Coronary artery (tissue), 2 donors: ENCODE measurements at regions not wholly inside any gene's neighbourhood (a gene's known extent, or its start where the extent isn't known, plus 50 kb on each side); places are given as distances from the start of the nearest gene placed in this dataset.

ENCODE experiments used
- DNase-seq: peaks from one replicate; pipeline ENCODE4 v3.0.0-alpha.2; 2017; ENCODE audit warnings: low spot score
- H3K27ac ChIP-seq, 2 donors: fragments of 200-600 bp; sonication (generic); one replicate each; pipeline ENCODE4 v1.5.1; 2016 to 2019
- H3K4me3 ChIP-seq: fragments of 200-600 bp; sonication (generic); 2 replicates; pipeline ENCODE4 v1.5.1; 2016; ENCODE audit warnings: mild to moderate bottlenecking, moderate library complexity
- TF ChIP-seq, protein P1 (sequence below): fragments of 200-600 bp; sonication (generic); IDR thresholded peaks from one replicate; pipeline ENCODE4 v1.5.1; 2019; ENCODE audit warnings: antibody characterized with exemption

DNA sequence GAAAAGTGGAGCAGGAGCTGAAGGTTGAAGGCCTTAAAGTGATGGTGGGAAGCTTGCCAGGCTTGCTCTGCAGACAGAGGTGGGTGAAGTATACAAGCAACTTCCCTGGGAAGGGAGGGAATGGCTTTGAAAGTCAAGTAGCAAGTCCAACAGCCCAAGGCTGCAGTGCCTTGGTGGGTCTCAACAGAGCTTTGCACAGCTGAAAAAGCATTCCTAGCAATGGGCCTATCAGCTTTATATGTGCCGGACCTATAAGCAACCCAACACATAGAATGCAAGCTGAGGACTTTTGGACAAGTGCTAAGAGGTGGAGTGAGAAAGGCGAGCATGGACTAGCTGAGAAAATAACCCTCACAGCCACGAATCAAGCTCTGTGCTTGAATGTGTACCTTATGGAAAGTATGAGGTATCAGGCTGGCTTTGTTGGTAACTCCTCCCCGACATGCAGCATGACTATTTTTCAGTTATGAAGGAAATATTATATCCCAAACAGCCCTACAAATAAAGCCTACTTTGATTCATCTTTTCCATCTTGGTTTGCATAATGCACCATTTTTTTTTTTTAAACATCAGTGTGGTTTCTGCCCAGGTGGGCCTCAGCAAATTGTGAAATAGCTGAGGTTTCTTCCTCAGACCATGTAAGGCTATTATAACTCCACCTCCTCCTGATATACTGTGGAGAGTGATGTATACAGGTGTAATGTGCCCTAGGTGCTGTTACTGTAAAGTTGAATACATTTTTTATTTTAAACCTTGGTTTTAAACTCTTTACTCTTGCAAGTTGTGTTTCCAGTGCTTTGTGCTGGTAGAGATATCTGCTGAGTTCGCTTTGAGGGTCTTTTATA lies 241.4 kb upstream of the CXCR4 start:
- no peak for DNase-seq
- TF ChIP-seq, protein P1, sequence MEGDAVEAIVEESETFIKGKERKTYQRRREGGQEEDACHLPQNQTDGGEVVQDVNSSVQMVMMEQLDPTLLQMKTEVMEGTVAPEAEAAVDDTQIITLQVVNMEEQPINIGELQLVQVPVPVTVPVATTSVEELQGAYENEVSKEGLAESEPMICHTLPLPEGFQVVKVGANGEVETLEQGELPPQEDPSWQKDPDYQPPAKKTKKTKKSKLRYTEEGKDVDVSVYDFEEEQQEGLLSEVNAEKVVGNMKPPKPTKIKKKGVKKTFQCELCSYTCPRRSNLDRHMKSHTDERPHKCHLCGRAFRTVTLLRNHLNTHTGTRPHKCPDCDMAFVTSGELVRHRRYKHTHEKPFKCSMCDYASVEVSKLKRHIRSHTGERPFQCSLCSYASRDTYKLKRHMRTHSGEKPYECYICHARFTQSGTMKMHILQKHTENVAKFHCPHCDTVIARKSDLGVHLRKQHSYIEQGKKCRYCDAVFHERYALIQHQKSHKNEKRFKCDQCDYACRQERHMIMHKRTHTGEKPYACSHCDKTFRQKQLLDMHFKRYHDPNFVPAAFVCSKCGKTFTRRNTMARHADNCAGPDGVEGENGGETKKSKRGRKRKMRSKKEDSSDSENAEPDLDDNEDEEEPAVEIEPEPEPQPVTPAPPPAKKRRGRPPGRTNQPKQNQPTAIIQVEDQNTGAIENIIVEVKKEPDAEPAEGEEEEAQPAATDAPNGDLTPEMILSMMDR, result no peak

DNA sequence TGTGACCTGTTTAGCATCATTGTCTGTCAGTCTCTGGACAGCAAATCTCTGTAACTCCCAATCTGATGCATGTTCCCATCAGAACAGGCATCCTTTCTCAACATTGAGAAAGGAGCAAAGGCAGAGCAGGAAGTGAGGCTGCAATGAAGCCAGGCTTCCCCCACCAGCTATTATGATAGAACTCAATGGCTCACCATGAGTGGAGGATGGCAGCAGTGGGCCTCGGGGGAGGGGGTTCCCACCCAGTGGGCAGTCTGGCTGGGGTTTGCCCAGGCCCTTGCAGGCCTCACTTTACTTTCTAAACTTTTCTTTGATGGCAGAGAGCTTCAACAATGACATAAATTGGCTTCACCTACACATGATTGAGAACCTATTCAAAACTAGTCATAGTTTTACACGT lies 240.6 kb upstream of the CXCR4 start:
- TF ChIP-seq, protein P1, result no peak
- Histone ChIP-seq H3K4me3 (no peak overlapping the region), H3K27ac (no peak overlapping the region)
- no peak for DNase-seq

More for the DNA sequence above, 241.4 kb upstream of the CXCR4 start:
- Histone ChIP-seq H3K27ac (no peak overlapping the region), H3K4me3 (no peak overlapping the region)

DNA sequence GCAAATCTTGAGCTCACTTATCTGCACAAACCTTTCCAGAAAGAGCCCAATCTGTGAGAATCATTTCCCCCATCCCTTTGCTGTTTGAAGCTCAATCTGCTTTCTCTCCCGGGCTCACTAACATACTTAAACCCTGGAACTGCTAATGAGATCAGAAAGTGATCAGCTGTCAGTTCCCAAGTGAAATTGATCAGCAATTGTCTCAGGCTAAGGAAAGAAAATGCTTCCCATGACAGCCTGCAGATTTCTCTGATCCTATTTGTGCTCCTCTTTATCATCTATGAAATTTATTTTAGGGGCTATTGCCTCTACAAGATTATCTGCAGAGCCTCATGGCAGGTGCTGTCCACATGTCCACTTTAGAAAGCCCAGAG lies 239.0 kb upstream of the CXCR4 start:
- no peak overlapping the region for H3K27ac ChIP-seq
- TF ChIP-seq, protein P1, result no peak
- no peak overlapping the region for H3K4me3 ChIP-seq
- no peak for DNase-seq

DNA sequence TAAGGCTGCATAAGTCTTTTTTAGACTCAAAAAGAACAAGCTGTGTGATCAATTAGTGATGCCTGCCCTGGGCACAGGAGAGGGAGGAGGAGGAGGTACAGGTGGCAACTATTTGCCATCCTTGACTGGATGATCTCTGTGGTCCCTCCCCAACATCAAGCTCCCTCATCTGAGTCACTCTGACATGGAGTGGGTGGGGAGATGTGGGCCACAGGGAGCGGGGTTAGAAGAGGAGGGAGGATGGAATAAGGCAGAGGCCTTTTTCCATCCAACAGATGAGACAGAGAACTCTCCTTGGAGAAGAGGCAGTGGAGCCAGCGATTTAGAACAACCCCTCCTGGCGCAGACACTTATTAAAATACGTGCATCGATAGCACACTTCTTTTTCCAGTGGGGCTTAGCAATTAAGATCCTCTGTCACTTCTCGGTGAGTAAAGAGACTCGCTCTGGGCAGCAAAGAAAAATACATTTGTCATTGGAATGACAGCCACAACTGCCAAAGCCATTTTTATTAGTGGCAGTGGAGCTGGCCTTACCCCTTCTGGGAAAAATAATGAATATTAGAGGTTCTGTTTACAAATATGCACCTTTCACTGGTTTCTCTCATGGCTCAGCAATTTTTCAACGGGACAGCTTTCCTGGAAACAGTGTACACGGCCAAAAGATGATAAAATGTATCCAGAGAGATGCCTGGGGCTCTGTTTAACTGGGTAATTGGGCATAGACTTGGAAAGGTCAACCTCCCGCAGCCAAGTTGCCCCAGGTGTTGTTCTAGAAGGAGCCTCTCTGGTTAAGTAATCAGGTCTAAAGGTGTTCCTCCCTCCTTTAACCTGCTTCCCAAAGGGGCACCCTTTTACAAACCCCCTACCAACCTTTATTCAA lies 238.4 kb upstream of the CXCR4 start:
- no peak overlapping the region for H3K4me3 ChIP-seq
- TF ChIP-seq, protein P1, result no peak
- no peak for DNase-seq
- H3K27ac ChIP-seq, result no peak overlapping the region

DNA sequence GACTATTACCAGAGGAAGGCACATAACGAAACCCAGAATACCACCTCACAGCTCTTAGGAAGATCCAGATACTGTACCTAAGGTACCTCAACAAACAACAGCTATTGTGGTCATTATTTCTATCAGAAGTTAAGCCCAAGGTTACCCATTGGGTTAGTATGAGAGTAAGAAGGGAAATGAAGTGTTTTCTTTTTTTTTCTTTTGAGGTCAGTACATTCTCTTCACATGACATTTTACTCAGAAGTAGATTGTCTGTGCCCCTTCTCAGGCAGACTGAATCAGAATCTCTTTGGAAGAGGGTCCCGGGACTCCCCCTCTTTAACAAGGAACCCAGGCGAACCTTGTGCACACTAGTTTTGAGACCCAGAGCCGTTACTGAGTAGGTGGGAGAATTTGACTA lies 233.7 kb upstream of the CXCR4 start:
- TF ChIP-seq, protein P1, result no peak
- Histone ChIP-seq H3K27ac (no peak overlapping the region), H3K4me3 (no peak overlapping the region)
- DNase-seq, result no peak

DNA sequence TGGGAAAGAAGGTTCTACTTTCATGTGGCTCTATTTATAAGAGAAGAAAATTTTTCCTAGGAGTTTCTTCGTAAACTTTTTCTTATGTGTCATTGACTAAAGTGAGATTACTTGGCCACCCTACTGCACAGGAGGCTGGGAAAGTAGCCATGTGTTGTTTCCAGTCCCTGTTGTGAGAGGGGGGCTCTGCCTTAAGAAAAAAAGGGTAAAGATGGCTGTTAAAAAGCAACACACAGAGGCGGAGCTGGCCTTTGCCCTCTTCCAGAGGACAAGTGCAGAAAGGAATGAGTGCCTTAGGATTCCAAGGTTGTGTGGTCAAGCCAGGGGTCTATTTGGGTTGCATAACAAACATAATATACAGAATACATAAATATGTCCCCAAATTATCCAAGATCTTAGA lies 230.0 kb upstream of the CXCR4 start:
- no peak overlapping the region for H3K4me3 ChIP-seq
- H3K27ac ChIP-seq, result no peak overlapping the region
- TF ChIP-seq, protein P1, result no peak
- DNase-seq, result no peak
